Right lobe of liver (tissue), 6 donors: ENCODE measurements at regions not wholly inside any gene's neighbourhood (a gene's known extent, or its start where the extent isn't known, plus 50 kb on each side); places are given as distances from the start of the nearest gene placed in this dataset.

Experiments used
- ATAC-seq, 4 donors: fragments of 200-7000 bp; cut with Tn5 transposase; one replicate each; pipeline ENCODE4 v1.9.1; 2020; ENCODE audit warnings: mild to moderate bottlenecking in 4 of 4, moderate library complexity in 4 of 4
- DNase-seq, 3 donors: peaks; one replicate each; pipeline ENCODE4 v3.0.0-alpha.2; 2020
- H3K27ac ChIP-seq, 3 donors: fragments of 200-600 bp; one replicate each; pipeline ENCODE4 v1.8.0; 2022
- H3K27me3 ChIP-seq, 2 donors: fragments of 200-600 bp; one replicate each; pipeline ENCODE4 v1.8.0; 2022
- H3K36me3 ChIP-seq, 4 donors: fragments of 200-600 bp; sonication (generic) in 1 of 4; one replicate each; pipeline versions ENCODE4 v1.5.1 to v1.8.0; 2017 to 2022; ENCODE audit warnings: control low read depth in 1 of 4
- H3K4me1 ChIP-seq, 4 donors: fragments of 200-600 bp; sonication (generic) in 1 of 4; one replicate each; pipeline versions ENCODE4 v1.5.1 to v1.8.0; 2017 to 2022; ENCODE audit warnings: control low read depth in 1 of 4
- H3K4me3 ChIP-seq, 3 donors: fragments of 200-600 bp; one replicate each; pipeline ENCODE4 v1.8.0; 2022
- H3K9me3 ChIP-seq, 4 donors: fragments of 200-600 bp; sonication (generic) in 1 of 4; one replicate each; pipeline versions ENCODE4 v1.5.1 to v1.8.0; 2017 to 2022; ENCODE audit warnings: control low read depth in 1 of 4
- POLR2A ChIP-seq: fragments of 450-650 bp; IDR thresholded peaks from one replicate; pipeline ENCODE4 v1.6.1; 2017; ENCODE audit warnings: antibody characterized with exemption, mild to moderate bottlenecking
- WGBS: methylation state at CpG from one replicate; pipeline ENCODE4 v1.1.6; 2018; ENCODE audit warnings: low coverage, low lambda C conversion rate; ENCODE audit not compliant: insufficient coverage; ENCODE audit errors: missing lambda C conversion rate; 5-methylcytosine and 5-hydroxymethylcytosine counted together
- intact Hi-C, 2 donors: fragments of 100-400 bp; cut with DNase I; formaldehyde crosslinking; loops; one replicate each; pipeline versions ENCODE4 v1.11.2 to v1.14.1; 2022
- TF ChIP-seq, protein P1 (sequence below), 4 donors: fragments of 200-600 bp in 3 of 4; fragments of 450-650 bp in 1 of 4; IDR thresholded peaks; one replicate each; pipeline versions ENCODE4 v1.5.1 to v1.8.0; 2016 to 2022; ENCODE audit warnings: antibody characterized with exemption in 4 of 4, mild to moderate bottlenecking in 2 of 4
- donor health status: DM: no; HTN: yes; CAD: no.
- donor health status: DM: no; HTN: no; CAD: no.
- donor health status: DM: no; HTN: no; CAD: no.
- donor health status: DM: no; HTN: yes; CAD: no.
- donor health status: DM: no; HTN: yes; CAD: no.

- Histone ChIP-seq H3K36me3 (no peaks in the 10 kb centered on the region), H3K4me3 (no peak overlapping the region), H3K27ac (no peak overlapping the region), H3K4me1 (no peaks in the 10 kb centered on the region), H3K27me3 (no peaks in the 10 kb centered on the region), H3K9me3 (no peaks in the 10 kb centered on the region)
- intact Hi-C loops, result no loop called here
- WGBS, result 18% methylated on average over 6 of the region's 6 CpGs
- TF ChIP-seq, protein P1, sequence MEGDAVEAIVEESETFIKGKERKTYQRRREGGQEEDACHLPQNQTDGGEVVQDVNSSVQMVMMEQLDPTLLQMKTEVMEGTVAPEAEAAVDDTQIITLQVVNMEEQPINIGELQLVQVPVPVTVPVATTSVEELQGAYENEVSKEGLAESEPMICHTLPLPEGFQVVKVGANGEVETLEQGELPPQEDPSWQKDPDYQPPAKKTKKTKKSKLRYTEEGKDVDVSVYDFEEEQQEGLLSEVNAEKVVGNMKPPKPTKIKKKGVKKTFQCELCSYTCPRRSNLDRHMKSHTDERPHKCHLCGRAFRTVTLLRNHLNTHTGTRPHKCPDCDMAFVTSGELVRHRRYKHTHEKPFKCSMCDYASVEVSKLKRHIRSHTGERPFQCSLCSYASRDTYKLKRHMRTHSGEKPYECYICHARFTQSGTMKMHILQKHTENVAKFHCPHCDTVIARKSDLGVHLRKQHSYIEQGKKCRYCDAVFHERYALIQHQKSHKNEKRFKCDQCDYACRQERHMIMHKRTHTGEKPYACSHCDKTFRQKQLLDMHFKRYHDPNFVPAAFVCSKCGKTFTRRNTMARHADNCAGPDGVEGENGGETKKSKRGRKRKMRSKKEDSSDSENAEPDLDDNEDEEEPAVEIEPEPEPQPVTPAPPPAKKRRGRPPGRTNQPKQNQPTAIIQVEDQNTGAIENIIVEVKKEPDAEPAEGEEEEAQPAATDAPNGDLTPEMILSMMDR (IDR thresholded peaks at IDR 0.05), result no peak
- TF ChIP-seq POLR2A, result no peak
- ATAC-seq (no peak), DNase-seq (no peak)
Observed at GRCh38 chr6:115067690-115068447, 725.0 kb upstream of the HS3ST5 start.

GRCh38 chr6:115064680-115065079 is 721.9 kb upstream of the HS3ST5 start:
- Histone ChIP-seq H3K27me3 (no peaks in the 10 kb centered on the region), H3K4me1 (no peaks in the 10 kb centered on the region), H3K4me3 (no peak overlapping the region), H3K27ac (no peak overlapping the region), H3K36me3 (no peaks in the 10 kb centered on the region), H3K9me3 (no peaks in the 10 kb centered on the region)
- 49% methylated on average over 2 of the region's 2 CpGs for WGBS
- intact Hi-C loops, result no loop called here
- no peak for DNase-seq
- no peak for ATAC-seq
- TF ChIP-seq, protein P1 (IDR thresholded peaks at IDR 0.05), result no peak
- no peak for TF ChIP-seq POLR2A

- no peaks in the 10 kb centered on the region for H3K9me3 ChIP-seq
- ATAC-seq (no peak), DNase-seq (no peak)
- no peaks in the 10 kb centered on the region for H3K27me3 ChIP-seq
- H3K4me3 ChIP-seq, result no peak overlapping the region
- no peaks in the 10 kb centered on the region for H3K4me1 ChIP-seq
- H3K36me3 ChIP-seq, result no peaks in the 10 kb centered on the region
- TF ChIP-seq, protein P1 (IDR thresholded peaks at IDR 0.05), result no peak
- TF ChIP-seq POLR2A, result no peak
- no peak overlapping the region for H3K27ac ChIP-seq
- intact Hi-C loops, result no loop called here
Observed at GRCh38 chr6:115060581-115060980, 717.8 kb upstream of the HS3ST5 start.

DNA sequence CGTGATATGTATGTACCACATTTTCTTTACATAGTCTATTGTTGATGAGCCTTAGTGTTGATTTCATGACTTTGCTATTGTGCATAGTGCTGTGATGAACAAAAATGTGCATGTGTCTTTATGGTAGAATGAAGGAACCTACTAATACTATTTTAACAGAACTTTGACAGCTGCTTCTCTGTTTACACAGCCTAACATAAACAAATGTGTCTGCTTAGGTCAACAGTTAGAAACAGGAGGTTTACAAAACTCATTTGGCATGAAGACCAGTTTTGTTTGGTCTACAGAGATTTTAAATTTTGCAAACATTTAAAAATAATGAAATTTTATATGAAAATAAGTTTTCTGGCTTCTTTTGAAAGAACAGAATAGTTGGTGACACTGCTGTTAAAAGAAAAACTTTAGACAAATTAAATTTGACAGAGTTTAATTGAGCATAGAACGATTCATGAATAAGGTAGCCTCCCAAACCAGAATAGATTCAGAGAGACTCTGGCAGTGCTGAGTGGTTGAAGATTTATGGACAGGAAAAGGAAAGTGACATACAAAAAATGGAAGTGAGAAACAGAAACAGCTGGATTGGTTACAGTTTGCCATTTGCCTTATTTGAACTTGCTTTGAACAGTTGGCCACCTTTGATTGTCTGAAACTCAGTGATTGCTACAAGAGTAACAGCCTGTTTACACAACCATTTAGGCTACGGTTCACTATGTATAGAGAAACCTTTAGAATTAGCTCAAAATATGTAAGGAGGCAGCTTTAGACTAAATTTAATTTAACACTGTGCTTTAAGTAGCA is 715.8 kb upstream of the HS3ST5 start:
- DNase-seq, result no peak
- Histone ChIP-seq H3K36me3 (no peaks in the 10 kb centered on the region), H3K9me3 (no peaks in the 10 kb centered on the region), H3K27ac (no peak overlapping the region), H3K4me3 (no peak overlapping the region), H3K4me1 (no peaks in the 10 kb centered on the region), H3K27me3 (no peaks in the 10 kb centered on the region)
- whole genome bisulfite sequencing, result 38% methylated on average over 3 of the region's 3 CpGs
- intact Hi-C loops, result no loop called here
- peak in 2 of 4 donors; percentile 54 to 68 for ATAC-seq
- TF ChIP-seq, protein P1 (IDR thresholded peaks at IDR 0.05), result no peak
